ENCODE measurements at regions not wholly inside any gene's neighbourhood (a gene's known extent, or its start where the extent isn't known, plus 50 kb on each side); places are given as distances from the start of the nearest gene placed in this dataset.

- WGBS, 2 donors: 92 to 93% methylated on average over 5 of the region's 5 CpGs
- TF ChIP-seq CTCF (IDR thresholded peaks at IDR 0.05): no peak
- H3K9me3 ChIP-seq: no peaks in the 10 kb centered on the region
- H3K27me3 ChIP-seq: no peaks in the 10 kb centered on the region
- H3K36me3 ChIP-seq: no peaks in the 10 kb centered on the region
- H3K27ac ChIP-seq: no peak overlapping the region
- no peak for DNase-seq
- no peak for ATAC-seq
- intact Hi-C loops (cut with DNase I): loop anchor here in 4 of 10 donors (10.0 kb wide), 3 partner anchors 58 to 742 kb away; no protein-coding TSS in a partner anchor
- H3K4me3 ChIP-seq: no peak overlapping the region
- H3K4me1 ChIP-seq: peaks cover 0 to 9% (median 0%) of the 10 kb centered on the region in 9 donors
Observed at GRCh38 chr9:73026375-73026774, 73.5 kb upstream of the ALDH1A1 start.

GRCh38 chr9:73024601-73025034, 71.8 kb upstream of the ALDH1A1 start:
- no peak for TF ChIP-seq CTCF (IDR thresholded peaks at IDR 0.05)
- no peaks in the 10 kb centered on the region for H3K27me3 ChIP-seq
- H3K4me1 ChIP-seq: peaks cover 0 to 9% (median 0%) of the 10 kb centered on the region in 9 donors
- H3K36me3 ChIP-seq: no peaks in the 10 kb centered on the region
- no peak overlapping the region for H3K4me3 ChIP-seq
- no peak for DNase-seq
- H3K9me3 ChIP-seq: no peaks in the 10 kb centered on the region
- no peak overlapping the region for H3K27ac ChIP-seq
- WGBS, 2 donors: 85 to 91% methylated on average over 6 of the region's 6 CpGs
- intact Hi-C loops (cut with DNase I): loop anchor here (5.0 to 10.0 kb wide), 6 partner anchors 58 to 740 kb away; no protein-coding TSS in a partner anchor
- ATAC-seq: no peak

- no peak overlapping the region for H3K4me3 ChIP-seq
- intact Hi-C loops (cut with DNase I): loop anchor here (1.0 to 10.0 kb wide), 9 partner anchors 59 to 738 kb away; no protein-coding TSS in a partner anchor
Observed at GRCh38 chr9:73023025-73023541, 70.2 kb upstream of the ALDH1A1 start.

GRCh38 chr9:73022353-73022752, 69.5 kb upstream of the ALDH1A1 start:
- H3K4me3 ChIP-seq: no peak overlapping the region
- WGBS, 2 donors: 41 to 54% methylated on average over 2 of the region's 2 CpGs

More at GRCh38 chr9:73023025-73023541, 70.2 kb upstream of the ALDH1A1 start:
- peak; percentile 62 to 88 (median 83) for TF ChIP-seq CTCF (IDR thresholded peaks at IDR 0.05)
- no peaks in the 10 kb centered on the region for H3K36me3 ChIP-seq
- peaks cover 0 to 9% (median 2%) of the 10 kb centered on the region in 11 donors for H3K9me3 ChIP-seq
- DNase-seq (peak; percentile 21 to 48), ATAC-seq (peak in 4 of 8 donors; percentile 37 to 66 (median 62))
- H3K4me1 ChIP-seq: peaks cover 0 to 9% (median 0%) of the 10 kb centered on the region in 9 donors
- H3K27me3 ChIP-seq: no peaks in the 10 kb centered on the region
- H3K27ac ChIP-seq: no peak overlapping the region
- WGBS, 2 donors: 14 to 19% methylated on average over 7 of the region's 7 CpGs

More at GRCh38 chr9:73022353-73022752, 69.5 kb upstream of the ALDH1A1 start:
- H3K9me3 ChIP-seq: peaks cover 0 to 16% (median 2%) of the 10 kb centered on the region in 11 donors
- H3K36me3 ChIP-seq: no peaks in the 10 kb centered on the region
- no peak overlapping the region for H3K27ac ChIP-seq
- intact Hi-C loops (cut with DNase I): loop anchor here (2.0 to 10.0 kb wide), 8 partner anchors 60 to 738 kb away; no protein-coding TSS in a partner anchor
- ATAC-seq: peak in 2 of 8 donors; percentile 39 to 42
- H3K4me1 ChIP-seq: peaks cover 0 to 9% (median 0%) of the 10 kb centered on the region in 9 donors
- no peaks in the 10 kb centered on the region for H3K27me3 ChIP-seq
- TF ChIP-seq CTCF (IDR thresholded peaks at IDR 0.05): no peak
- no peak for DNase-seq
